Right lobe of liver (tissue), 6 donors: ENCODE measurements at regions not wholly inside any gene's neighbourhood (a gene's known extent, or its start where the extent isn't known, plus 50 kb on each side); places are given as distances from the start of the nearest gene placed in this dataset.
"Not testable (repeated sequence)": the region's sequence is repeated elsewhere in the genome, so short reads cannot be mapped to it uniquely, and the experiment has no call there.

ENCODE experiments used
- ATAC-seq, 4 donors: fragments of 200-7000 bp; cut with Tn5 transposase; one replicate each; pipeline ENCODE4 v1.9.1; 2020; ENCODE audit warnings: mild to moderate bottlenecking in 4 of 4, moderate library complexity in 4 of 4
- DNase-seq, 3 donors: peaks; one replicate each; pipeline ENCODE4 v3.0.0-alpha.2; 2020
- H3K27ac ChIP-seq, 3 donors: fragments of 200-600 bp; one replicate each; pipeline ENCODE4 v1.8.0; 2022
- H3K27me3 ChIP-seq, 2 donors: fragments of 200-600 bp; one replicate each; pipeline ENCODE4 v1.8.0; 2022
- H3K36me3 ChIP-seq, 4 donors: fragments of 200-600 bp; sonication (generic) in 1 of 4; one replicate each; pipeline versions ENCODE4 v1.5.1 to v1.8.0; 2017 to 2022; ENCODE audit warnings: control low read depth in 1 of 4
- H3K4me1 ChIP-seq, 4 donors: fragments of 200-600 bp; sonication (generic) in 1 of 4; one replicate each; pipeline versions ENCODE4 v1.5.1 to v1.8.0; 2017 to 2022; ENCODE audit warnings: control low read depth in 1 of 4
- H3K4me3 ChIP-seq, 3 donors: fragments of 200-600 bp; one replicate each; pipeline ENCODE4 v1.8.0; 2022
- H3K9me3 ChIP-seq, 4 donors: fragments of 200-600 bp; sonication (generic) in 1 of 4; one replicate each; pipeline versions ENCODE4 v1.5.1 to v1.8.0; 2017 to 2022; ENCODE audit warnings: control low read depth in 1 of 4
- POLR2A ChIP-seq: fragments of 450-650 bp; IDR thresholded peaks from one replicate; pipeline ENCODE4 v1.6.1; 2017; ENCODE audit warnings: antibody characterized with exemption, mild to moderate bottlenecking
- WGBS: methylation state at CpG from one replicate; pipeline ENCODE4 v1.1.6; 2018; ENCODE audit warnings: low coverage, low lambda C conversion rate; ENCODE audit not compliant: insufficient coverage; ENCODE audit errors: missing lambda C conversion rate; 5-methylcytosine and 5-hydroxymethylcytosine counted together
- intact Hi-C, 2 donors: fragments of 100-400 bp; cut with DNase I; formaldehyde crosslinking; loops; one replicate each; pipeline versions ENCODE4 v1.11.2 to v1.14.1; 2022
- TF ChIP-seq, protein P1 (sequence below), 4 donors: fragments of 200-600 bp in 3 of 4; fragments of 450-650 bp in 1 of 4; IDR thresholded peaks; one replicate each; pipeline versions ENCODE4 v1.5.1 to v1.8.0; 2016 to 2022; ENCODE audit warnings: antibody characterized with exemption in 4 of 4, mild to moderate bottlenecking in 2 of 4
- donor health status: DM: no; HTN: yes; CAD: no.
- donor health status: DM: no; HTN: no; CAD: no.
- donor health status: DM: no; HTN: no; CAD: no.
- donor health status: DM: no; HTN: yes; CAD: no.
- donor health status: DM: no; HTN: yes; CAD: no.

DNA sequence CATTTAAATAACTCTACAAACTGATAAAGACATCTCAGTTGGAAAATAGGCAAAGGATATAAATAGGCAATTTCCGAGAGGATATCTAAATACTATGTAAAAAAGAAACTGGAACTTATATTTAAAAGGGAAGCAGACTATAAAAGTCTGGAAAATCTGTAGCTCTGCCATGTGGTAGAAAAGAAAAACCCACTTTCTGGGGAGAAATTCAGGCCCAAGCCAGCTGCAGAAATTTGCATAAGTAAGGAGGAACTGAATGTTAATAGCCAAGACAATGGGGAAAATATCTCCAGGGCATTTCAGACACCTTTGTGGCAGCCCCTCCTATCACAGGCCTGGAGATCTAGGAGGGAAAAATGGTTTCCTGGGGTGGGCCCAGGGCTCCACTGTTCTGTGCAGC lies 97.8 kb upstream of the ZBED5 start:
- TF ChIP-seq, protein P1, sequence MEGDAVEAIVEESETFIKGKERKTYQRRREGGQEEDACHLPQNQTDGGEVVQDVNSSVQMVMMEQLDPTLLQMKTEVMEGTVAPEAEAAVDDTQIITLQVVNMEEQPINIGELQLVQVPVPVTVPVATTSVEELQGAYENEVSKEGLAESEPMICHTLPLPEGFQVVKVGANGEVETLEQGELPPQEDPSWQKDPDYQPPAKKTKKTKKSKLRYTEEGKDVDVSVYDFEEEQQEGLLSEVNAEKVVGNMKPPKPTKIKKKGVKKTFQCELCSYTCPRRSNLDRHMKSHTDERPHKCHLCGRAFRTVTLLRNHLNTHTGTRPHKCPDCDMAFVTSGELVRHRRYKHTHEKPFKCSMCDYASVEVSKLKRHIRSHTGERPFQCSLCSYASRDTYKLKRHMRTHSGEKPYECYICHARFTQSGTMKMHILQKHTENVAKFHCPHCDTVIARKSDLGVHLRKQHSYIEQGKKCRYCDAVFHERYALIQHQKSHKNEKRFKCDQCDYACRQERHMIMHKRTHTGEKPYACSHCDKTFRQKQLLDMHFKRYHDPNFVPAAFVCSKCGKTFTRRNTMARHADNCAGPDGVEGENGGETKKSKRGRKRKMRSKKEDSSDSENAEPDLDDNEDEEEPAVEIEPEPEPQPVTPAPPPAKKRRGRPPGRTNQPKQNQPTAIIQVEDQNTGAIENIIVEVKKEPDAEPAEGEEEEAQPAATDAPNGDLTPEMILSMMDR (IDR thresholded peaks at IDR 0.05), result no peak
- no peak for TF ChIP-seq POLR2A
- no peaks in the 10 kb centered on the region for H3K4me1 ChIP-seq
- DNase-seq (no peak), ATAC-seq (no peak)
- no peaks in the 10 kb centered on the region for H3K9me3 ChIP-seq
- WGBS, result 53% methylated on average over 1 of the region's 1 CpG
- H3K36me3 ChIP-seq, result no peaks in the 10 kb centered on the region
- no peak overlapping the region for H3K27ac ChIP-seq
- intact Hi-C loops, result no loop called here
- H3K4me3 ChIP-seq, result no peak overlapping the region
- H3K27me3 ChIP-seq, result no peaks in the 10 kb centered on the region

DNA sequence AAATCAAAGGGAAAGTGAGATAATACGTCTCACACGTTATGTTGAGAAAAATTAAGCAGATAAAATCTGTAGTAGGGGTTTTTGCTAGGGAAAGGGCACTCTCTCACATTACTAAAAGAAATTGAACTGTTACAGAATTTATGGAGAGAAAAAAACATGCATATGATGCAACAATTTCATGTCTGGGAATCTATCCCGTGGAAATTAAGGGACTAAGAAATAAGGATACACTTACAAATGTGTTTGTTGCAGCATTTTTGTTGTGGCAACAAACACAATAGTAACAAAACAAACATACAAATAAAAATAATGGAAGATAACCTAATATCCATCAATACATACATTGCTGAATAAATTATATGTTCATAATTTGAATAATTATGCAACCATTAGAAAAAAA lies 96.3 kb upstream of the ZBED5 start:
- TF ChIP-seq POLR2A, result no peak
- TF ChIP-seq, protein P1 (IDR thresholded peaks at IDR 0.05), result no peak
- H3K4me1 ChIP-seq, result no peaks in the 10 kb centered on the region
- H3K36me3 ChIP-seq, result no peaks in the 10 kb centered on the region
- WGBS, result 71% methylated on average over 3 of the region's 3 CpGs
- H3K27ac ChIP-seq, result no peak overlapping the region
- ATAC-seq (no peak), DNase-seq (no peak)
- intact Hi-C loops, result no loop called here
- no peaks in the 10 kb centered on the region for H3K9me3 ChIP-seq
- H3K27me3 ChIP-seq, result no peaks in the 10 kb centered on the region
- H3K4me3 ChIP-seq, result no peak overlapping the region

DNA sequence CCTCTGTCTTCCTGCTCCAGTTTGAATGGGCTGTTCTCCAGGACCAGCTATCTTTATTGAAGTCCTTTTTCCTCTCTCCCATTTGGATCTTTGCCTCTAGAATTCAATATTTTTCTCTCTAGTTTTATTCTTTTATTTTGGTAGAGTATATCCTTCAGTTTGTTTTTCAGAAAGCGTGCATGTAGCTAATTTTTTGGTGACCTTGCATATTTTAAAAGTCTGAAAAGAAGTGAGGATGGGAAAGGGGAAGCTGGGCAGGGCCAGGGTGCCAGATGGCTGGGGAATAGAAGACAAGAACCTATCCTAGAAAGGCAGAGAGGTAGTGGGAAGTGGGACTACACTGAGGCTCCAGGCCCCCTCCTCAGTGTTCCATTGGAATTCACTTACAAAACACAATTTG lies 95.0 kb upstream of the ZBED5 start:
- no peak for ATAC-seq
- no peaks in the 10 kb centered on the region for H3K9me3 ChIP-seq
- 31% methylated on average over 1 of the region's 1 CpG for WGBS
- no peak overlapping the region for H3K4me3 ChIP-seq
- no peak for DNase-seq
- TF ChIP-seq, protein P1 (IDR thresholded peaks at IDR 0.05), result no peak
- no peak for TF ChIP-seq POLR2A
- H3K27ac ChIP-seq, result no peak overlapping the region
- H3K4me1 ChIP-seq, result no peaks in the 10 kb centered on the region
- no peaks in the 10 kb centered on the region for H3K27me3 ChIP-seq
- no peaks in the 10 kb centered on the region for H3K36me3 ChIP-seq
- intact Hi-C loops, result no loop called here

- H3K9me3 ChIP-seq, DNase-seq, ATAC-seq, H3K4me3 ChIP-seq, intact Hi-C loops, H3K36me3 ChIP-seq, H3K4me1 ChIP-seq, H3K27me3 ChIP-seq, H3K27ac ChIP-seq: not testable (repeated sequence)
- WGBS, result 10% methylated on average over 1 of the region's 1 CpG
These were observed 90.1 kb upstream of the ZBED5 start for GRCh38 chr11:10947935-10948334.

- WGBS, result no CpG with 5 or more reads among the region's 1 CpG
- ATAC-seq (no peak), DNase-seq (no peak)
- Histone ChIP-seq H3K36me3 (no peaks in the 10 kb centered on the region), H3K9me3 (no peaks in the 10 kb centered on the region), H3K27me3 (no peaks in the 10 kb centered on the region), H3K4me1 (no peaks in the 10 kb centered on the region), H3K4me3 (no peak overlapping the region), H3K27ac (no peak overlapping the region)
- intact Hi-C loops, result no loop called here
- no peak for TF ChIP-seq POLR2A
- TF ChIP-seq, protein P1 (IDR thresholded peaks at IDR 0.05), result no peak
These were observed 88.2 kb upstream of the ZBED5 start for GRCh38 chr11:10946072-10946471.
